ENCODE measurements at regions not wholly inside any gene's neighbourhood (a gene's known extent, or its start where the extent isn't known, plus 50 kb on each side); places are given as distances from the start of the nearest gene placed in this dataset.

DNA sequence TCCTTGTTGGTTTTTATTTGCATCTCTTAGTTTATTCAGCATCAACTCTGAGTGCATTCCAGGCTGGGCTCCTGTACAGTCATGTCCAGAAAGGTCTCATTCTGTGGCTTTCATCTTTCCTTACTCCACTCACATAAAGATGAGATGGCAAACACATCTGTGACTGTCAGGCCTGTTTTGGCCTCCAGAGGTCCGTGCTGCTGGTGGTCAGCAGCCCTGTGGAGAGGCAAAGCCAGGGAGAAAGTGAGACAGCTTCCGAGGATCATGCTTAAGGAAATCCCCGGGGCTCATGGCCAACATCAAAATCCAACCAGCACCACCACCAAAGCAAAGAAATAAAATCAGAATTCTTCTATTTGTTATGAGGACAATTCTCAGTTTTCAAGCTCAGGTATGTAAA lies 96.1 kb upstream of the HIVEP3 start:
- ChIA-PET CTCF (interaction anchor here (0.9 to 1.3 kb wide), 2 partner anchors 11 to 20 kb away, joined by 3 to 4 read pairs; no protein-coding TSS in a partner anchor), POLR2A (no interaction called here)
- Histone ChIP-seq H3K9me2 (no peaks in the 10 kb centered on the region), H3K4me2 (no peak overlapping the region), H3K9ac (no peak overlapping the region), H3K79me2 (ENCODE audit: insufficient read depth) (no peaks in the 10 kb centered on the region), H3K27me3 (ENCODE audit: insufficient read depth) (no peaks in the 10 kb centered on the region), H2AFZ (ENCODE audit: low read depth) (no peak overlapping the region), H3K27ac (ENCODE audit: low read depth in 2 of 2, low read length in 1 of 2) (no peak overlapping the region), H3F3A (replicated peaks; ENCODE audit: insufficient read depth) (peaks cover 3% of the 10 kb centered on the region), H3K9me3 (peaks cover 10% of the 10 kb centered on the region), H3K36me3 (replicated peaks in 1 of 2; ENCODE audit: control insufficient read depth in 1 of 2, insufficient read depth in 2 of 2, low read length in 1 of 2) (no peaks in the 10 kb centered on the region), H3K4me1 (ENCODE audit: control insufficient read depth in 1 of 2, insufficient read depth in 2 of 2, low read depth in 1 of 2, low read length in 1 of 2) (peaks cover 6 to 23% of the 10 kb centered on the region in 2 experiments; a peak in 3 of 4 replicates), H4K20me1 (ENCODE audit: insufficient read depth) (no peaks in the 10 kb centered on the region), H3K4me3 (ENCODE audit: low read depth in 2 of 2, low read length in 1 of 2) (no peak overlapping the region)
- no peak for TF ChIP-seq MXI1 (IDR thresholded peaks at IDR 0.05; ENCODE audit: low read depth, low read length)
- TF ChIP-seq SMC3 (IDR thresholded peaks at IDR 0.05; ENCODE audit: low read depth, low read length): no peak
- TF ChIP-seq YY1 (IDR thresholded peaks at IDR 0.05; ENCODE audit: low read depth): no peak
- TF ChIP-seq, protein P1, sequence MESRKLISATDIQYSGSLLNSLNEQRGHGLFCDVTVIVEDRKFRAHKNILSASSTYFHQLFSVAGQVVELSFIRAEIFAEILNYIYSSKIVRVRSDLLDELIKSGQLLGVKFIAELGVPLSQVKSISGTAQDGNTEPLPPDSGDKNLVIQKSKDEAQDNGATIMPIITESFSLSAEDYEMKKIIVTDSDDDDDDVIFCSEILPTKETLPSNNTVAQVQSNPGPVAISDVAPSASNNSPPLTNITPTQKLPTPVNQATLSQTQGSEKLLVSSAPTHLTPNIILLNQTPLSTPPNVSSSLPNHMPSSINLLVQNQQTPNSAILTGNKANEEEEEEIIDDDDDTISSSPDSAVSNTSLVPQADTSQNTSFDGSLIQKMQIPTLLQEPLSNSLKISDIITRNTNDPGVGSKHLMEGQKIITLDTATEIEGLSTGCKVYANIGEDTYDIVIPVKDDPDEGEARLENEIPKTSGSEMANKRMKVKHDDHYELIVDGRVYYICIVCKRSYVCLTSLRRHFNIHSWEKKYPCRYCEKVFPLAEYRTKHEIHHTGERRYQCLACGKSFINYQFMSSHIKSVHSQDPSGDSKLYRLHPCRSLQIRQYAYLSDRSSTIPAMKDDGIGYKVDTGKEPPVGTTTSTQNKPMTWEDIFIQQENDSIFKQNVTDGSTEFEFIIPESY (IDR thresholded peaks at IDR 0.05; ENCODE audit: borderline replicate concordance, low read depth): no peak
- TF ChIP-seq GATA2 (CRISPR knock-in tag; IDR thresholded peaks at IDR 0.05): no peak
- TF ChIP-seq, protein P2, sequence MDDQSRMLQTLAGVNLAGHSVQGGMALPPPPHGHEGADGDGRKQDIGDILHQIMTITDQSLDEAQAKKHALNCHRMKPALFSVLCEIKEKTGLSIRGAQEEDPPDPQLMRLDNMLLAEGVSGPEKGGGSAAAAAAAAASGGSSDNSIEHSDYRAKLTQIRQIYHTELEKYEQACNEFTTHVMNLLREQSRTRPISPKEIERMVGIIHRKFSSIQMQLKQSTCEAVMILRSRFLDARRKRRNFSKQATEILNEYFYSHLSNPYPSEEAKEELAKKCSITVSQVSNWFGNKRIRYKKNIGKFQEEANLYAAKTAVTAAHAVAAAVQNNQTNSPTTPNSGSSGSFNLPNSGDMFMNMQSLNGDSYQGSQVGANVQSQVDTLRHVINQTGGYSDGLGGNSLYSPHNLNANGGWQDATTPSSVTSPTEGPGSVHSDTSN (IDR thresholded peaks at IDR 0.05): no peak
- TF ChIP-seq FOSL2 (IDR thresholded peaks at IDR 0.05; ENCODE audit: borderline replicate concordance, low read depth): no peak
- TF ChIP-seq EZH2phosphoT487 (IDR thresholded peaks at IDR 0.05; ENCODE audit: borderline replicate concordance, low read depth): no peak
- no peak for TF ChIP-seq TEAD4 (IDR thresholded peaks at IDR 0.05; ENCODE audit: borderline replicate concordance, insufficient read depth)
- no peak for TF ChIP-seq RFX5 (IDR thresholded peaks at IDR 0.05; ENCODE audit: low read length)
- no peak for TF ChIP-seq TAF1 (IDR thresholded peaks at IDR 0.05; ENCODE audit: borderline replicate concordance, low read depth, low read length)
- no peak for TF ChIP-seq EP300 (IDR thresholded peaks at IDR 0.05; ENCODE audit: borderline replicate concordance in 1 of 2, low read depth in 1 of 2, low read length in 1 of 2)
- TF ChIP-seq, protein P3, sequence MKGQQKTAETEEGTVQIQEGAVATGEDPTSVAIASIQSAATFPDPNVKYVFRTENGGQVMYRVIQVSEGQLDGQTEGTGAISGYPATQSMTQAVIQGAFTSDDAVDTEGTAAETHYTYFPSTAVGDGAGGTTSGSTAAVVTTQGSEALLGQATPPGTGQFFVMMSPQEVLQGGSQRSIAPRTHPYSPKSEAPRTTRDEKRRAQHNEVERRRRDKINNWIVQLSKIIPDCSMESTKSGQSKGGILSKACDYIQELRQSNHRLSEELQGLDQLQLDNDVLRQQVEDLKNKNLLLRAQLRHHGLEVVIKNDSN (IDR thresholded peaks at IDR 0.05; ENCODE audit: borderline replicate concordance, low read depth): no peak
- no peak for DNase-seq
- WGBS (ENCODE audit: low lambda C conversion rate): 90% methylated on average over 3 of the region's 3 CpGs
